ENCODE measurements at regions not wholly inside any gene's neighbourhood (a gene's known extent, or its start where the extent isn't known, plus 50 kb on each side); places are given as distances from the start of the nearest gene placed in this dataset.

DNA sequence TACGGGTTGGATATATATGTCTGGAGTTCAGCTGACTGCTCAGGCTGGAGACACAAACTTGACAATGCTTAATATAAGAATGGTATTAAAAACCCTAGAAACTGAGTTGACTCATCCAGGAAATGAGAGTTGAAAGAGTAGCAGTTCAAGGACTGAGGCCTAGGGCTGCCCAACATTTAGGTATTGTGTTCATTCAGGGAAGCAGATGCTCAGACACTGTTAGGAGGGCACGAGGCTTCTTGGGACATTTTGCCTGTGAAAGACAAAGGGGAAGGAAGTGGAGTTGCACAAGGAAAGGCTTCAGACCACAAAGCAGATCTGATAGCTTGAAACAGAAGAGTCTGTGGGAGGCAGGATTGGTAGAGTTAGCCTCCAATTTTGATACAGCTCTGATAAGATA is 52.0 kb upstream of the HS3ST1 start:
- no peak for DNase-seq (ENCODE audit: low spot score)
